AG10803 (cell line): ENCODE measurements at regions not wholly inside any gene's neighbourhood (a gene's known extent, or its start where the extent isn't known, plus 50 kb on each side); places are given as distances from the start of the nearest gene placed in this dataset.

Experiments
- DNase-seq: peaks from one replicate; pipeline ENCODE4 v3.0.0; 2010; ENCODE audit warnings: low read depth
- H3K4me3 ChIP-seq: 2 replicates; pipeline ENCODE4 v1.5.1; 2011; ENCODE audit warnings: mild to moderate bottlenecking, low read length, control low read depth
- CTCF ChIP-seq: conservative IDR thresholded peaks from 2 replicates; pipeline ENCODE4 v1.5.1; 2011; ENCODE audit warnings: mild to moderate bottlenecking, low read length, control low read depth, inconsistent platforms

DNA sequence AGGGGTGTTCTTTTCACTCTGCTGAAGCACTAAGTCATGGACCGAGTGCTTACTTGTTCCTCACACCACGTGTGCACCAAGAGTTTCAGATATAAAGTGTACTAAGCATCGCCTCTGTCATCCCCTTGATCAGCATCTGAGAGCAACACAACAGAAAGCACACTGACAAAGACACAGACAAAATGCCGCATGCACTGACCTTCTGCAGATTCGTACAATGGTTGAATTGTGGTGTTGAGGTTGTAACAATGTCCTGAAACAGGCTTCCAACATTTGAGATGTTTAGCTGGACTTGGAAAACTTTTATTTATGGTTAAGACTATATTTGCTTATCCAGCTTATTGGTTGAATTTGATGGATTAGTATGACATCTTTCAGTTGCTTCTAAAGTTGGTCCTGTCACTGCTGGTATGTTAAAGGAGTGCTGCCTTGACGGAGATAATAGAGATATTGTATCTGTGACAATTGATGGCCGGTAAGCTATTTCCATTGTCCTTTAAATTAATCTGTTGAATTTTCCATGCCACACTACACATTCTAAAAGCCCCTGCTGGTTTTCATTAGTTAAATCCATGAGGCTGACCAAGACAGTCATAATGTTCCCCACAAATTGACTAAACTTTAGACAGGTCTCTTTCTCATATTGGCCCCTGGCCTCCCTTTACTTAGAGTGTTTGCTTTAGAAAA, 99.9 kb downstream of the CBLN2 start:
- TF ChIP-seq CTCF = no peak
- no peak overlapping the region for H3K4me3 ChIP-seq
- DNase-seq = no peak

DNA sequence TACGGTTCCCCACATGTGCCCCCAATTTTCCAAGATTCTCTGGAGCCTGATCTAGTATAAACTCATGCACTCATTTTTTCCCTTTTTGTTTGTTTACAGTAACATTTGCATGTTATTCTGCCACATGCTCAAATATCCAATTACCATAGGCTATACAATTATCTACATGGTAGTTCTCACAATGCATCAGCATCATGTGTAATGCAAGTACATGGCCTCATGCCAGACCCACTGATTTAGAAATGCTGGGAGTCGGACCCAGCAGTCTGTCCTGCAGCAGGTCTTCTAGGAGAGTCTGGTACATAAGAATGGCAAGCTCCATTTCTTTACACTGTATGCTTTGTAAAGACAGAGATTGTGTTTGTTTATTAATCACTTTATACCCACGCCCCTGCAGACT, 107.7 kb downstream of the CBLN2 start:
- no peak for DNase-seq
- TF ChIP-seq CTCF = no peak
- H3K4me3 ChIP-seq = no peak overlapping the region

- TF ChIP-seq CTCF = no peak
- no peak overlapping the region for H3K4me3 ChIP-seq
- no peak for DNase-seq
Measured at GRCh38 chr18:72433756-72434155, 110.4 kb downstream of the CBLN2 start.

- DNase-seq = peak; percentile 1
- TF ChIP-seq CTCF = no peak
- H3K4me3 ChIP-seq = no peak overlapping the region
Measured at GRCh38 chr18:72427721-72428120, 116.4 kb downstream of the CBLN2 start.

- DNase-seq = peak; percentile 0
- H3K4me3 ChIP-seq = no peak overlapping the region
- no peak for TF ChIP-seq CTCF
Measured at GRCh38 chr18:72419914-72420313, 124.2 kb downstream of the CBLN2 start.

DNA sequence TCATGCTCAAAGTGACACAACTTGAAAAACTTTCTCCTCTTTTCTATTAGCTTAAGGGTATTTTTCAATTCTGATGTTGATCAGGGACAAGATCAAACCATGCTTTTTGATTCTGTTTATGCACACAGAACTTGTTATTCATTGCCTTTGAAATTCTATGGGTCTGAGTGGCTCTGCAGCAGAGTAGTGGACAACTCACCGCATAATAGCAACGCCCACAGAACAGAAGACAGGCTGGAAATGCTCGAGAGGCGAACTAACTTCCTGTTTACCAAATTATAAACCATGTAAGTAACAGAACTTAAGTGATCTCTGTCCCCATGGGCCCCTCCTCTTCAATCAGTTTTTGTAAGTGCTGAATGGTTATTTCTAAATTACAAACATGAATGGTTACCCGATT, 131.2 kb downstream of the CBLN2 start:
- no peak for DNase-seq
- no peak overlapping the region for H3K4me3 ChIP-seq
- TF ChIP-seq CTCF = no peak

DNA sequence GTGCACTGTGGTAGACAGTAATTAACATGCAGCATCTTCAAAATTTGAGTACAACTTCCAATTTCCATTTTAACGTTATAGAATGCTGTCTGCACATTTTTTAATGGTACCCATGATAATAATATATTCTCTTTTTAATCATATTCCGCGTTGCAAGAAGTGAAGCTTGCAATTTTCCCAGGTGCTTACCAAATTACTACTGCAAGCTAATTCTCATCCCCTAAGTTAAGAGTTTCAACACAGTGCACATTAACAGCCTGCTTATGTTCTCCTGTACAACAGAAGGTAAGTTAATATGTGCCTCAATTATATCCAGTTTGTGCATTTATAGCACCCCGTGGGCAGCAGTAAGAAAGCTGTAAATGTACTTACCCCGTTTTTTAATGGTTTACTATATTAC, 132.9 kb downstream of the CBLN2 start:
- TF ChIP-seq CTCF = no peak
- H3K4me3 ChIP-seq = no peak overlapping the region
- no peak for DNase-seq
